H1 (cell line): ENCODE measurements at regions not wholly inside any gene's neighbourhood (a gene's known extent, or its start where the extent isn't known, plus 50 kb on each side); places are given as distances from the start of the nearest gene placed in this dataset.

Experiments
- CTCF ChIA-PET: fragments of 300-600 bp; sonication (Branson Sonifier 250); formaldehyde crosslinking; loops from one replicate; lab custom pipeline; 2021; ENCODE audit not compliant: partially characterized antibody; lab: Charles Lee
- POLR2A ChIA-PET: fragments of 300-600 bp; sonication (Branson Sonifier 250); formaldehyde crosslinking; loops from one replicate; lab custom pipeline; 2021; ENCODE audit warnings: inconsistent platforms; ENCODE audit not compliant: partially characterized antibody; lab: Charles Lee
- DNase-seq, 2 experiments: peaks; one replicate each; pipeline versions ENCODE4 v3.0.0 to v3.0.0-alpha.2; 2010 to 2022; ENCODE audit warnings: low spot score in 2 of 2, low read depth in 1 of 2, mixed read lengths in 1 of 2
- FAIRE-seq: peaks from 2 replicates; lab custom pipeline; 2011; peaks lifted over from hg19 to GRCh38; lab: Jason Lieb, UNC
- H2AFZ ChIP-seq: 2 replicates; pipeline ENCODE4 v1.8.1; 2012; ENCODE audit warnings: low read length, inconsistent platforms
- H2AK5ac ChIP-seq: 2 replicates; pipeline ENCODE4 v1.6.1; 2013; ENCODE audit warnings: low read depth, low read length
- H2BK120ac ChIP-seq: replicated peaks from 2 replicates; pipeline ENCODE3; 2013; ENCODE audit warnings: low read depth, low read length, inconsistent platforms
- H2BK12ac ChIP-seq: 2 replicates; pipeline ENCODE4 v1.6.1; 2013; ENCODE audit warnings: low read depth, low read length
- H2BK15ac ChIP-seq: 2 replicates; pipeline ENCODE4 v1.6.1; 2013; ENCODE audit warnings: low read length
- H2BK20ac ChIP-seq: 2 replicates; pipeline ENCODE4 v1.6.1; 2013; ENCODE audit warnings: low read length
- H2BK5ac ChIP-seq: 2 replicates; pipeline ENCODE4 v1.6.1; 2013; ENCODE audit warnings: low read depth, low read length
- H3K14ac ChIP-seq: 2 replicates; pipeline ENCODE4 v1.6.1; 2013; ENCODE audit warnings: inconsistent platforms; ENCODE audit not compliant: insufficient read length
- H3K18ac ChIP-seq: 2 replicates; pipeline ENCODE4 v1.6.1; 2013; ENCODE audit warnings: low read length; ENCODE audit errors: extremely low read depth
- H3K23ac ChIP-seq: 2 replicates; pipeline ENCODE4 v1.6.1; 2013; ENCODE audit warnings: inconsistent platforms; ENCODE audit not compliant: insufficient read length
- H3K23me2 ChIP-seq: 2 replicates; pipeline ENCODE4 v1.6.1; 2013; ENCODE audit warnings: low read depth, low read length
- H3K27ac ChIP-seq: 2 replicates; pipeline ENCODE4 v1.6.1; 2011; ENCODE audit warnings: low read depth, low read length, inconsistent platforms
- H3K27me3 ChIP-seq, 4 experiments: replicated peaks in 1 of 4; 1 replicate in 1 of 4; 2 replicates in 3 of 4; pipeline versions ENCODE4 v1.6.1 to v1.8.1; 2011 to 2013; ENCODE audit warnings: low read length in 3 of 4, mild to moderate bottlenecking in 3 of 4, inconsistent platforms in 2 of 4, mixed read lengths in 2 of 4, moderate library complexity in 1 of 4; ENCODE audit not compliant: control insufficient read depth in 3 of 4, insufficient read depth in 3 of 4; ENCODE audit errors: extremely low read depth in 1 of 4
- H3K36me3 ChIP-seq, 4 experiments: 2 replicates each; pipeline versions ENCODE4 v1.6.1 to v1.8.1; 2011 to 2013; ENCODE audit warnings: mild to moderate bottlenecking in 4 of 4, low read length in 3 of 4, moderate library complexity in 2 of 4, control low read depth in 1 of 4, inconsistent platforms in 1 of 4; ENCODE audit not compliant: insufficient read depth in 4 of 4, control insufficient read depth in 2 of 4
- H3K4ac ChIP-seq: replicated peaks from 2 replicates; pipeline ENCODE3; 2013; ENCODE audit warnings: low read length, low read depth, mixed read lengths, inconsistent platforms; ENCODE audit not compliant: insufficient read length
- H3K4me1 ChIP-seq, 4 experiments: replicated peaks in 1 of 4; 1 replicate in 1 of 4; 2 replicates in 3 of 4; pipeline versions ENCODE4 v1.6.1 to v1.8.1; 2011 to 2013; ENCODE audit warnings: low read length in 3 of 4, inconsistent platforms in 2 of 4, mixed read lengths in 1 of 4; ENCODE audit not compliant: insufficient read depth in 4 of 4, control insufficient read depth in 3 of 4
- H3K4me2 ChIP-seq, 2 experiments: 2 replicates each; pipeline versions ENCODE4 v1.6.1 to v1.8.1; 2011 to 2013; ENCODE audit warnings: low read depth in 2 of 2, low read length in 2 of 2, control low read depth in 1 of 2, inconsistent platforms in 1 of 2, mild to moderate bottlenecking in 1 of 2; ENCODE audit not compliant: insufficient read depth in 1 of 2
- H3K4me3 ChIP-seq, 4 experiments: fragments of 200-600, 300-600 bp in 1 of 4; sonication (generic), shearing (Covaris generic), sonication (Bioruptor Twin) in 1 of 4; 2 replicates each; pipeline versions ENCODE4 v1.5.1 to v1.8.1; 2011 to 2016; ENCODE audit warnings: low read length in 4 of 4, low read depth in 3 of 4, control low read depth in 2 of 4, inconsistent platforms in 2 of 4, mild to moderate bottlenecking in 2 of 4, mixed read lengths in 1 of 4, moderate library complexity in 1 of 4; ENCODE audit not compliant: insufficient read depth in 2 of 4; ENCODE audit errors: extremely low read depth in 1 of 4
- H3K56ac ChIP-seq: replicated peaks from 2 replicates; pipeline ENCODE3; 2013; ENCODE audit warnings: low read depth, mild to moderate bottlenecking, mixed read lengths, low read length, inconsistent platforms; ENCODE audit not compliant: insufficient read length
- H3K79me1 ChIP-seq: 2 replicates; pipeline ENCODE4 v1.6.1; 2013; ENCODE audit warnings: low read depth, low read length, control low read depth
- H3K79me2 ChIP-seq, 2 experiments: 2 replicates each; pipeline versions ENCODE4 v1.6.1 to v1.8.1; 2012 to 2013; ENCODE audit warnings: low read length in 2 of 2, mild to moderate bottlenecking in 2 of 2, inconsistent platforms in 1 of 2; ENCODE audit not compliant: insufficient read depth in 2 of 2, control insufficient read depth in 1 of 2
- H3K9ac ChIP-seq, 4 experiments: replicated peaks in 1 of 4; 1 replicate in 1 of 4; 2 replicates in 3 of 4; pipeline versions ENCODE4 v1.6.1 to v1.8.1; 2011 to 2013; ENCODE audit warnings: low read depth in 3 of 4, low read length in 3 of 4, control low read depth in 2 of 4, mild to moderate bottlenecking in 2 of 4, moderate library complexity in 2 of 4, inconsistent platforms in 1 of 4; ENCODE audit errors: extremely low read depth in 1 of 4
- H3K9me3 ChIP-seq, 2 experiments: 2 replicates each; pipeline versions ENCODE4 v1.6.1 to v1.8.1; 2012 to 2013; ENCODE audit warnings: mild to moderate bottlenecking in 2 of 2, moderate library complexity in 2 of 2, control low read depth in 1 of 2, inconsistent platforms in 1 of 2, low read depth in 1 of 2, low read length in 1 of 2, mixed read lengths in 1 of 2; ENCODE audit not compliant: insufficient read depth in 2 of 2
- H4K20me1 ChIP-seq, 2 experiments: replicated peaks in 1 of 2; 2 replicates each; pipeline versions ENCODE3 to v1.8.1; 2011 to 2013; ENCODE audit warnings: inconsistent platforms in 2 of 2, low read length in 2 of 2, mild to moderate bottlenecking in 1 of 2; ENCODE audit not compliant: insufficient read depth in 2 of 2, control insufficient read depth in 1 of 2
- H4K5ac ChIP-seq: 2 replicates; pipeline ENCODE4 v1.6.1; 2013; ENCODE audit warnings: low read length, low read depth, mixed read lengths, inconsistent platforms; ENCODE audit not compliant: insufficient read length
- H4K8ac ChIP-seq: 2 replicates; pipeline ENCODE4 v1.8.0; 2013; ENCODE audit warnings: mild to moderate bottlenecking, moderate library complexity, low read length, inconsistent platforms; ENCODE audit not compliant: insufficient read depth; ENCODE audit errors: extremely low read depth
- H4K91ac ChIP-seq: replicated peaks from 2 replicates; pipeline ENCODE3; 2013; ENCODE audit warnings: low read length, mixed read lengths, inconsistent platforms; ENCODE audit not compliant: insufficient read length
- CEBPB ChIP-seq: IDR thresholded peaks from 2 replicates; pipeline ENCODE4 v1.6.1; 2012; ENCODE audit warnings: low read depth, low read length
- EP300 ChIP-seq, 2 experiments: IDR thresholded peaks; 1 replicate in 1 of 2; 2 replicates in 1 of 2; pipeline ENCODE4 v1.6.1; 2011 to 2012; ENCODE audit warnings: low read depth in 2 of 2, low read length in 2 of 2, mild to moderate bottlenecking in 2 of 2, borderline replicate concordance in 1 of 2, inconsistent platforms in 1 of 2, moderate library complexity in 1 of 2
- KDM5A ChIP-seq: fragments of 200-600 bp; IDR thresholded peaks from 2 replicates; pipeline ENCODE4 v1.7.1; 2012; ENCODE audit warnings: mild to moderate bottlenecking, low read length, inconsistent platforms, mixed read lengths
- RBBP5 ChIP-seq: IDR thresholded peaks from 2 replicates; pipeline ENCODE4 v1.7.1; 2012; ENCODE audit warnings: low read depth, mild to moderate bottlenecking, inconsistent platforms, low read length, moderate library complexity, borderline replicate concordance
- RFX5 ChIP-seq: IDR thresholded peaks from 2 replicates; pipeline ENCODE4 v1.6.1; 2011; ENCODE audit warnings: low read depth, low read length, improper control_type of control experiment, borderline replicate concordance
- SP1 ChIP-seq: IDR thresholded peaks from 2 replicates; pipeline ENCODE4 v1.6.1; 2011; ENCODE audit warnings: low read depth, low read length
- SP2 ChIP-seq: IDR thresholded peaks from 2 replicates; pipeline ENCODE4 v1.6.1; 2012; ENCODE audit warnings: mild to moderate bottlenecking, low read length, inconsistent platforms
- WGBS, 2 experiments: shearing (Covaris generic) in 1 of 2; methylation state at CpG; one replicate each; pipeline versions ENCODE4 v1.1.6 to v1.1.7; 2013 to 2015; ENCODE audit warnings: low lambda C conversion rate in 2 of 2, mixed read lengths in 2 of 2, inconsistent platforms in 1 of 2, low coverage in 1 of 2, missing lambda C conversion rate in 1 of 2; ENCODE audit not compliant: insufficient replicate concordance in 2 of 2, insufficient coverage in 1 of 2, insufficient read length in 1 of 2; ENCODE audit errors: extremely low coverage in 1 of 2, missing lambda C conversion rate in 1 of 2; 5-methylcytosine and 5-hydroxymethylcytosine counted together

- Histone ChIP-seq H3K4me3 (no peak overlapping the region), H3K79me1 (no peaks in the 10 kb centered on the region), H3K9ac (no peak overlapping the region), H3K4me1 (no peaks in the 10 kb centered on the region), H3K23ac (no peak overlapping the region), H2BK12ac (no peak overlapping the region), H3K14ac (no peak overlapping the region), H4K8ac (no peak overlapping the region), H3K4me2 (no peak overlapping the region), H2AK5ac (no peak overlapping the region), H3K79me2 (no peaks in the 10 kb centered on the region), H3K18ac (no peak overlapping the region), H2BK120ac (no peak overlapping the region), H3K27me3 (no peaks in the 10 kb centered on the region), H3K4ac (no peak overlapping the region), H3K36me3 (no peaks in the 10 kb centered on the region), H3K23me2 (no peaks in the 10 kb centered on the region), H3K9me3 (no peaks in the 10 kb centered on the region), H3K27ac (no peak overlapping the region), H2BK20ac (no peak overlapping the region), H4K20me1 (no peaks in the 10 kb centered on the region), H4K91ac (no peak overlapping the region), H2BK5ac (no peak overlapping the region), H3K56ac (no peak overlapping the region), H4K5ac (no peak overlapping the region), H2BK15ac (no peak overlapping the region), H2AFZ (no peak overlapping the region)
- TF ChIP-seq RBBP5 = no peak
- no peak for TF ChIP-seq SP2
- no peak for TF ChIP-seq KDM5A
- no peak for TF ChIP-seq RFX5
- no peak for TF ChIP-seq EP300 (IDR thresholded peaks at IDR 0.05; ENCODE audit: borderline replicate concordance in 1 of 2, low read depth in 2 of 2, low read length in 2 of 2)
- no peak for TF ChIP-seq CEBPB
- no peak for TF ChIP-seq SP1
- FAIRE-seq (no peak), DNase-seq (no peak)
- WGBS, 2 experiments = 85% methylated on average over 2 of the region's 2 CpGs; no CpG with 5 or more reads in 1 of the 2 experiments
- ChIA-PET POLR2A (no interaction called here), CTCF (no interaction called here)
Observed at GRCh38 chr14:39566795-39567194, 134.6 kb upstream of the FBXO33 start.
